ENCODE measurements at regions not wholly inside any gene's neighbourhood (a gene's known extent, or its start where the extent isn't known, plus 50 kb on each side); places are given as distances from the start of the nearest gene placed in this dataset.

DNA sequence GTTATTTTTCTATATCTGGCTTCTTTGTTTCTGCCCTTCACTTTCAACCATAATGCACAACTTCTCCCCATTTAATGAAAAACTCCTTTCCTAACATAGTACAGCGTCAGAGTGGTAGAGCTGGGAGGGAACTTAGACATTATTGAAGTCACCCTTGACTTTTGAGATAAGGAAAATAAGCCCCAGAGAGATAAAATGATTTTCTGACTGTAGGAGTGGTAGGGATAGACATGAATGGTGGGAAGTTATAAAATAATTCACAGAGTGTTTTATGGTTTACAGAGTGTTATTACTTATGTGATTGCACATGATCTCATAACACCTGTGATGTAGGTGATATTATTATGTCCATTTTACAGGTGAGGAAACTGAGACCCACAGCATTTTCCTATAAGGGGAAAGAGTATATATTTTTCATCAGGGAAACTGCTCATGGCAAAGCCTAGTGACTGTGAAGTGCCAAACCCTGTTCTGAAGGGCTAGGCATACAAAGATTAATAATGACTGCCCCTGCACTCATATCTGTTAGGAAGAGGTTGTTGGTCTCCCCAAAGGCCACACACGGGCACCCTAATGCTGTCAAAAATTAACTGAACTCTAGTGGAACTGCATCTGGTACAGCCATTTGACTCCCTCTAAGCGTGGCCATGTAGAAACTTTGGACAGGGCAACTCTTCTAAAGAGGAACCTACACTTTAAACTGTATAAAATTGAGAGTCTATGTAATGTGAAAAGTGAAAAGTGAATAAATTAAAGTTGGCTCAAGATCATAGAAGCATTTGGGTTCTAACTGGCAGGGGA lies 61.1 kb upstream of the PICALM start:
- no peaks in the 10 kb centered on the region for H3K27me3 ChIP-seq
- no peaks in the 10 kb centered on the region for H3K9me3 ChIP-seq (ENCODE audit: low read depth)
- H3K4me2 ChIP-seq: no peak overlapping the region
- no peaks in the 10 kb centered on the region for H3K4me1 Mint-ChIP-seq
- no peak for TF ChIP-seq EZH2 (IDR thresholded peaks at IDR 0.05)
- TF ChIP-seq, protein P1, sequence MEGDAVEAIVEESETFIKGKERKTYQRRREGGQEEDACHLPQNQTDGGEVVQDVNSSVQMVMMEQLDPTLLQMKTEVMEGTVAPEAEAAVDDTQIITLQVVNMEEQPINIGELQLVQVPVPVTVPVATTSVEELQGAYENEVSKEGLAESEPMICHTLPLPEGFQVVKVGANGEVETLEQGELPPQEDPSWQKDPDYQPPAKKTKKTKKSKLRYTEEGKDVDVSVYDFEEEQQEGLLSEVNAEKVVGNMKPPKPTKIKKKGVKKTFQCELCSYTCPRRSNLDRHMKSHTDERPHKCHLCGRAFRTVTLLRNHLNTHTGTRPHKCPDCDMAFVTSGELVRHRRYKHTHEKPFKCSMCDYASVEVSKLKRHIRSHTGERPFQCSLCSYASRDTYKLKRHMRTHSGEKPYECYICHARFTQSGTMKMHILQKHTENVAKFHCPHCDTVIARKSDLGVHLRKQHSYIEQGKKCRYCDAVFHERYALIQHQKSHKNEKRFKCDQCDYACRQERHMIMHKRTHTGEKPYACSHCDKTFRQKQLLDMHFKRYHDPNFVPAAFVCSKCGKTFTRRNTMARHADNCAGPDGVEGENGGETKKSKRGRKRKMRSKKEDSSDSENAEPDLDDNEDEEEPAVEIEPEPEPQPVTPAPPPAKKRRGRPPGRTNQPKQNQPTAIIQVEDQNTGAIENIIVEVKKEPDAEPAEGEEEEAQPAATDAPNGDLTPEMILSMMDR (IDR thresholded peaks at IDR 0.05): no peak
- H3F3A ChIP-seq (ENCODE audit: low read depth): no peaks in the 10 kb centered on the region
- H3K36me3 Mint-ChIP-seq: no peaks in the 10 kb centered on the region
- H3K4me3 Mint-ChIP-seq: no peak overlapping the region
- no peak overlapping the region for H3K27ac Mint-ChIP-seq
- no peaks in the 10 kb centered on the region for H4K20me1 ChIP-seq (ENCODE audit: low read depth)
- H3K27ac ChIP-seq: no peak overlapping the region
- H3K36me3 ChIP-seq: no peaks in the 10 kb centered on the region
- no peak overlapping the region for H2AFZ ChIP-seq (replicated peaks)
- H3K27me3 Mint-ChIP-seq (ENCODE audit: insufficient read depth, low read depth): peaks cover 2% of the 10 kb centered on the region
- H3K79me2 ChIP-seq (ENCODE audit: low read depth): no peaks in the 10 kb centered on the region
- H3K9me3 Mint-ChIP-seq: no peaks in the 10 kb centered on the region
- no peak overlapping the region for H3K4me3 ChIP-seq
- H3K9ac ChIP-seq: no peak overlapping the region
- no peak for DNase-seq (ENCODE audit: low spot score)
- no peaks in the 10 kb centered on the region for H3K4me1 ChIP-seq

DNA sequence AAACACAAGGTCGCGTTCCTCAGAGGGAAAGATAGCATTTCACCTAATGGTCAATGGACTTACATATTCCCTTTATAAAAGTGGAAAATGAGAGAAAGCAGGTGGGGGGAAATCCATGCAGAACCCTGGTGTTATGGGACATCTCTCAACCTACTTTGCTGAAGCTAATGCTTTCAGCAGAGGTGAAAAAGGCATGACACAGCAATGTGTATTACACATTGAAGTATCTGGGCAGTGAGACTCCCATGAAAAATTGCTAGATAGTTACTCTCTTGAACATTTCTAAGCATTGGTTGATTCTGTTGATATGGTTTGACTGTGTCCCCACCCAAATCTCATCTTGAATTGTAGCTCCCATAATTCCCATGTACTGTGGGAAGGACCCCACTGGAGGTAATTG lies 60.0 kb upstream of the PICALM start:
- H3K27ac Mint-ChIP-seq: no peak overlapping the region

DNA sequence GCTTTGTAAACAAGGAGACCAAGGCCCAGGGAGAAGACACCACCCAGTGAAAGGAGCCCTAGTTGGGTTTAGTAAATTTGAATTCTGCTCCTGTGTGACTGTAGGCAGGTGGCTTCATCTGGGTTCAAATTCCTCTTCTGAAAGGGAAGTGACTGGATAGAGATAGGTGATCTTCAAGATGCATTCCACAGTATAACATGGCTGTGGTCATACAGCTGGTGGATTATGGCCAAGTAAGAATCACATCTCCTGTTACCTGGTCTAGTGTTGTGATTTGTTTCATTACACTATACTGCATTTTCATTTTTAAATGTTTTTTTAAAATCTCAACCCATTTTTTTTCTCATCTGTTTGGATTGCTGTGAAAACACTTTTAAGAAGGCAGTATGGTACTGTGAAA lies 58.0 kb upstream of the PICALM start:
- H4K20me1 ChIP-seq (ENCODE audit: low read depth): no peaks in the 10 kb centered on the region
- H3K9me3 ChIP-seq (ENCODE audit: low read depth): no peaks in the 10 kb centered on the region
- no peak overlapping the region for H3K27ac ChIP-seq
- H3K79me2 ChIP-seq (ENCODE audit: low read depth): no peaks in the 10 kb centered on the region
- H3K9ac ChIP-seq: no peak overlapping the region
- no peak for TF ChIP-seq EZH2 (IDR thresholded peaks at IDR 0.05)
- TF ChIP-seq EZH2phosphoT487 (IDR thresholded peaks at IDR 0.05): no peak
- TF ChIP-seq, protein P1 (IDR thresholded peaks at IDR 0.05): no peak
- Mint-ChIP-seq H3K27ac (no peak overlapping the region), H3K9me3 (no peaks in the 10 kb centered on the region), H3K4me3 (no peak overlapping the region), H3K27me3 (ENCODE audit: insufficient read depth, low read depth) (peaks cover 2% of the 10 kb centered on the region), H3K4me1 (no peaks in the 10 kb centered on the region), H3K36me3 (no peaks in the 10 kb centered on the region)
- no peaks in the 10 kb centered on the region for H3K4me1 ChIP-seq
- no peaks in the 10 kb centered on the region for H3K36me3 ChIP-seq
- no peak for DNase-seq (ENCODE audit: low spot score)
- no peak overlapping the region for H3K4me3 ChIP-seq
- H3K4me2 ChIP-seq: no peak overlapping the region
- H2AFZ ChIP-seq (replicated peaks): no peak overlapping the region
- no peaks in the 10 kb centered on the region for H3F3A ChIP-seq (ENCODE audit: low read depth)
- no peaks in the 10 kb centered on the region for H3K27me3 ChIP-seq

More for the DNA sequence above, 60.0 kb upstream of the PICALM start:
- Histone ChIP-seq H3K27ac (no peak overlapping the region), H3K4me1 (no peaks in the 10 kb centered on the region), H3F3A (ENCODE audit: low read depth) (no peaks in the 10 kb centered on the region), H3K36me3 (no peaks in the 10 kb centered on the region), H2AFZ (replicated peaks) (no peak overlapping the region), H3K4me2 (no peak overlapping the region), H3K27me3 (no peaks in the 10 kb centered on the region), H4K20me1 (ENCODE audit: low read depth) (no peaks in the 10 kb centered on the region), H3K4me3 (no peak overlapping the region), H3K9me3 (ENCODE audit: low read depth) (no peaks in the 10 kb centered on the region), H3K79me2 (ENCODE audit: low read depth) (no peaks in the 10 kb centered on the region), H3K9ac (no peak overlapping the region)
- no peaks in the 10 kb centered on the region for H3K36me3 Mint-ChIP-seq
- H3K4me3 Mint-ChIP-seq: no peak overlapping the region
- peaks cover 2% of the 10 kb centered on the region for H3K27me3 Mint-ChIP-seq (ENCODE audit: insufficient read depth, low read depth)
- TF ChIP-seq EZH2phosphoT487 (IDR thresholded peaks at IDR 0.05) (no peak), EZH2 (IDR thresholded peaks at IDR 0.05) (no peak)
- TF ChIP-seq, protein P1 (IDR thresholded peaks at IDR 0.05): no peak
- DNase-seq (ENCODE audit: low spot score): no peak
- no peaks in the 10 kb centered on the region for H3K9me3 Mint-ChIP-seq
- H3K4me1 Mint-ChIP-seq: no peaks in the 10 kb centered on the region

Measured in neural progenitor cell (in vitro differentiated cells).